ENCODE measurements at regions not wholly inside any gene's neighbourhood (a gene's known extent, or its start where the extent isn't known, plus 50 kb on each side); places are given as distances from the start of the nearest gene placed in this dataset.
A peak's percentile ranks its signal among the peaks of the same experiment; 100 is the strongest.

GRCh38 chr14:25875475-25875874 lies 722.4 kb downstream of the NOVA1 start:
- ATAC-seq (no peak), DNase-seq (no peak)
- ChIA-PET POLR2A (no interaction called here), CTCF (interaction anchor here (1.0 kb wide), 2 partner anchors 10 to 14 kb away, joined by 3 read pairs; no protein-coding TSS in a partner anchor)
- Mint-ChIP-seq H3K36me3 (ENCODE audit: low read depth) (no peaks in the 10 kb centered on the region), H3K9me3 (ENCODE audit: low read depth) (no peaks in the 10 kb centered on the region), H3K4me3 (no peak overlapping the region), H3K27ac (no peak overlapping the region), H3K4me1 (no peaks in the 10 kb centered on the region), H3K27me3 (no peaks in the 10 kb centered on the region)
- intact Hi-C loops (cut with DNase I, micrococcal nuclease): no loop called here

DNA sequence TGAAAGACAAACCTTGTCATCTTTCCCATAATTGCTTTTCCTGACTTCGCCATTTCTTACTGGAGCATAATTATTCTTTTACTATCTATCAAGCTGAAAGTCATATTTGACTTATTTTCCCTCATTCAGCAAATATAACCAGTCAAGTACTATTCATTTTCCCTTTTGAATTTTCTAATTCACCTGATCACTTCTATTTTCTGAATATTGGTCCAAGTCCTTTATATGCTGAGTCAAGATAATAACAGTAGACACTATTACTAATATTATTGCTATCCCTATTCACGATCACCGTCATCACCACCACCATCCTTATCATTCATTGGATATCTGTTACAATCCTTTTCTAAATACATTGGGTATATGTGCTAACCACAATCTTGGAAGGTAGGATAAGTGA lies 728.0 kb downstream of the NOVA1 start:
- ChIA-PET CTCF (interaction anchor here (0.7 kb wide), 1 partner anchor 473 kb away, joined by 3 read pairs; no protein-coding TSS in a partner anchor), POLR2A (no interaction called here)
- H3K4me1 Mint-ChIP-seq: no peaks in the 10 kb centered on the region
- ATAC-seq (no peak), DNase-seq (no peak)
- H3K36me3 Mint-ChIP-seq (ENCODE audit: low read depth): no peaks in the 10 kb centered on the region
- H3K9me3 Mint-ChIP-seq (ENCODE audit: low read depth): peaks cover 6% of the 10 kb centered on the region
- no peak overlapping the region for H3K4me3 Mint-ChIP-seq
- H3K27ac Mint-ChIP-seq: no peak overlapping the region
- H3K27me3 Mint-ChIP-seq: no peaks in the 10 kb centered on the region
- intact Hi-C loops (cut with DNase I, micrococcal nuclease): no loop called here

DNA sequence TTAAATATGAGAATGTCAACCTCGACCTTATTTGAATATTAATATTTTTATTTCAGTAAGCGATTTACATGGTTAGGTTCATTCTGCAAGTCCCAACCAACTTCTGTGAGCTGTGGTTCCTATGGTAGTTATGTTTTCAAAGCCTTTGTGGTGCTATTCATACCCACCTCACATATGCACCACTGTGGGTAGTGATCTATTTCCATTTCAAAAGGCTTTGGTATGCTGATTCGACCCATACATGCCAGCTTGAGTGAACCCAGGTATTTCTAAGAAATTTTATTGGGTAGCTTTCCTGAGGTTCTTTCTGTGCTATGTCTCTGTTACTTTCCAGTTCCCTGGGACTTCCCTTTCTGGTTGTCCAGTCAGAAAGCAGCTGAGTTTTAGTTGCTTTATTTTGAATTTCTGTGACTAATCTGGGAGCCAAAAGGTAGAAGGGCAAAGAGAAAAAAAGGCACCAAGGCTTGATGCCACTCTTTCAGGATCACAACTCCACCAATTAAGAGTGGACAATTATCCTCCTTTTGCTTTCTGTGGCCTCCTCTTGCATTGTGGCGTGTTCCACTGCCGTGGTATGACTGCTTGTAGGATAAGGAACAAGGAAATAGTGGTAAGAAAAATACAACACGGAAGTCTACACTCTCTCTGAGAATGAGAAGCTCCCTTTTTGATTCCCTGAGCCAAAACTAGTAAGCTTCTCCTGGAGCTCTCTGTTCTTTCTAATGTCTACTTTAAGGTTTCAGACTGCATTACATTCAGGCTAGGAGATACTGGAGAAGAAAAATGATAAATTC lies 729.1 kb downstream of the NOVA1 start:
- POLR2A ChIA-PET: no interaction called here
- Mint-ChIP-seq H3K4me1 (no peaks in the 10 kb centered on the region), H3K27ac (no peak overlapping the region), H3K9me3 (ENCODE audit: low read depth) (peaks cover 6% of the 10 kb centered on the region), H3K27me3 (no peaks in the 10 kb centered on the region), H3K36me3 (ENCODE audit: low read depth) (no peaks in the 10 kb centered on the region), H3K4me3 (no peak overlapping the region)
- CTCF ChIA-PET: interaction anchor here (0.7 kb wide), 1 partner anchor 474 kb away, joined by 3 read pairs; no protein-coding TSS in a partner anchor
- intact Hi-C loops (cut with DNase I, micrococcal nuclease): no loop called here
- DNase-seq: no peak
- ATAC-seq: no peak

DNA sequence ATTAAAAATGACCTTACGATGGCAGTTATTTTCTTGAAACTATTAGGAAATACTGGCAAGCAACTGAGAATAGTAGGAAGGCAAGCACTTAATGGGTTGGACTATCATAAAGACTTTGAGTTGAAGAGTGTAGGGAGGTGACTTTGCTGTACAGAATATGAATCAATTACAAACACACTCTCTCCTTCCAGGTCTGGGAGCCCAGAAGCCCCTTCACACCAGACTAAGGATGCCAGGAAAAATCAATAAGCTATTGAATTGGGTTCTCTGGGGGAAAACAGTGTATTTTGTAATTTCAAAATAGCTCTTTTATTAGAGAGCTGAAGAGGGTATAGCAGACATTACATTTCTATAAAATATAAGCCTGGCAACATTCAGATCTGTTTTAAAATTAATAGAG lies 736.4 kb downstream of the NOVA1 start:
- no peak overlapping the region for H3K4me3 Mint-ChIP-seq
- CTCF ChIA-PET: interaction anchor here (0.6 kb wide), 1 partner anchor 15 kb away, joined by 3 read pairs; no protein-coding TSS in a partner anchor
- ATAC-seq: no peak

DNA sequence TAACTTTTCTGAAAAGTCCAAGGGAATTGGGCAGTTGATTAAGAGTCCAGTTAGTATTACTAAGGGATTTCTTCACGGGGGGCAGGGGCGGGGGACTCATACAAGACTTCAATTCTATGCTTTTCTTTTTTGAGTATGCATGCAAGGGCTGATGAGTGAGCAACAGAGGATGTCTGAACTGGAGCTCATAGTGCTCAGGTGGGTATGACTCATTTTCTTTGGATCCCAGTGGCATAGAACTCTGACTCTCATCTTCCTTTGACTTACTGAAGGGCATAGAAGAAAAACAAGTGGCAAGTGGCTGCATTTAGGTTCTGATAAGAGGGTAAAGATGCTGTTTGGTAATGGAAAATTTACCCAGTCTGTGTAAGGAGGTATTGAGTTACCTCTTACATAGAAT lies 749.2 kb downstream of the NOVA1 start:
- Mint-ChIP-seq H3K4me3 (no peak overlapping the region), H3K9me3 (ENCODE audit: low read depth) (peaks cover 2% of the 10 kb centered on the region), H3K4me1 (no peaks in the 10 kb centered on the region), H3K27me3 (no peaks in the 10 kb centered on the region), H3K27ac (no peak overlapping the region), H3K36me3 (ENCODE audit: low read depth) (no peaks in the 10 kb centered on the region)
- ChIA-PET CTCF (no interaction called here), POLR2A (no interaction called here)
- no peak for ATAC-seq
- intact Hi-C loops (cut with DNase I, micrococcal nuclease): no loop called here
- DNase-seq: no peak

More for the DNA sequence above, 736.4 kb downstream of the NOVA1 start:
- intact Hi-C loops (cut with DNase I, micrococcal nuclease): no loop called here
- no peak for DNase-seq
- H3K36me3 Mint-ChIP-seq (ENCODE audit: low read depth): no peaks in the 10 kb centered on the region
- no peaks in the 10 kb centered on the region for H3K4me1 Mint-ChIP-seq
- H3K27ac Mint-ChIP-seq: no peak overlapping the region
- peaks cover 1% of the 10 kb centered on the region for H3K9me3 Mint-ChIP-seq (ENCODE audit: low read depth)
- no peaks in the 10 kb centered on the region for H3K27me3 Mint-ChIP-seq
- POLR2A ChIA-PET: no interaction called here

GRCh38 chr14:25846246-25846645 lies 751.6 kb downstream of the NOVA1 start:
- Mint-ChIP-seq H3K27me3 (no peaks in the 10 kb centered on the region), H3K9me3 (ENCODE audit: low read depth) (peaks cover 1% of the 10 kb centered on the region), H3K27ac (no peak overlapping the region), H3K4me3 (no peak overlapping the region), H3K36me3 (ENCODE audit: low read depth) (no peaks in the 10 kb centered on the region), H3K4me1 (no peaks in the 10 kb centered on the region)
- POLR2A ChIA-PET: no interaction called here
- DNase-seq (no peak), ATAC-seq (no peak)
- CTCF ChIA-PET: interaction anchor here (0.6 kb wide), 1 partner anchor 23 kb away, joined by 3 read pairs; no protein-coding TSS in a partner anchor
- intact Hi-C loops (cut with DNase I, micrococcal nuclease): no loop called here

- ChIA-PET CTCF (no interaction called here), POLR2A (no interaction called here)
- intact Hi-C loops (cut with DNase I, micrococcal nuclease): no loop called here
- peaks cover 4% of the 10 kb centered on the region for H3K9me3 Mint-ChIP-seq (ENCODE audit: low read depth)
- no peak overlapping the region for H3K27ac Mint-ChIP-seq
- H3K27me3 Mint-ChIP-seq: no peaks in the 10 kb centered on the region
- DNase-seq: no peak
- no peak overlapping the region for H3K4me3 Mint-ChIP-seq
- no peaks in the 10 kb centered on the region for H3K36me3 Mint-ChIP-seq (ENCODE audit: low read depth)
- ATAC-seq: no peak
- no peaks in the 10 kb centered on the region for H3K4me1 Mint-ChIP-seq
These were observed 754.1 kb downstream of the NOVA1 start for GRCh38 chr14:25843481-25844470.

DNA sequence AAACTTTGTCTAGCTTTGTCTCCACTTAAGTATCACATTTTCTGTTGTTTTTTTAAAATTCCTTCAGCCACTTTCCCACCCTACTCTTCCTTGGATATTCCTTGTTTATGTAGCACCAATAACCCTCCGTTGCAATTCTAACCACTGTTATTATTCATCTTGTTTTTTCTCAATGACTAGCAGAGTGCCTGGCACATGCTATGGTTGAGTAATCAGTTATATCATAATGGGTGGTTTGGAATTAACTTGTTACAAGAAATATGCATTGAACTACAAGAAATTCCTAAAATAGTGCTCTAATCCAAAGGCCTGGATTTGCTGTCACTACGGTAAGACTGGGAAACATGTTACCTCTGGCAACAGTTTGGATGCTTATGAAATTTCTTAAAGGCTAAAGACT lies 756.6 kb downstream of the NOVA1 start:
- ATAC-seq (no peak), DNase-seq (no peak)
- H3K4me1 Mint-ChIP-seq: no peaks in the 10 kb centered on the region
- ChIA-PET POLR2A (no interaction called here), CTCF (no interaction called here)
- H3K4me3 Mint-ChIP-seq: no peak overlapping the region
- no peaks in the 10 kb centered on the region for H3K36me3 Mint-ChIP-seq (ENCODE audit: low read depth)
- no peak overlapping the region for H3K27ac Mint-ChIP-seq
- intact Hi-C loops (cut with DNase I, micrococcal nuclease): no loop called here
- no peaks in the 10 kb centered on the region for H3K27me3 Mint-ChIP-seq
- peaks cover 5% of the 10 kb centered on the region for H3K9me3 Mint-ChIP-seq (ENCODE audit: low read depth)

DNA sequence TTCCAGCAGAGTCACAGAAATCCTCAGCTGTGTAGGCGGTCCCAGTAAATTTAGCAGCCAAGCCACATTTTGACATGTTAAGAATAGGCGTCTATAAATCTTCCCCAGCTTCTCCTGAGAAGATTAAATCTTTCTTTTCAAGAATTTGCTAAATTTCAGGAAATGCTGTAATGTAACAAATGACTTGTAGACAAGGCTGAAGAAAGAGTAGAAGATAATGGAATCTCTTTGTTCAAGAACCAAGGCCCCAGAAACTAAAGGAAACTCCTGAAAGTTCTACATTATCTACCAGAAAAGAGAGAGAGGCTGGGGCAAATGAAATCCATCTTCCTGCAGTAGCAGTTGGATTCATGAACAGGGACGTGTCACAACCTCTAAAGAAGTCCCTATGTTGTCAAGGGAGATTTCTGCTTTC lies 760.3 kb downstream of the NOVA1 start:
- H3K9me3 Mint-ChIP-seq (ENCODE audit: low read depth): peaks cover 8% of the 10 kb centered on the region
- ATAC-seq (no peak), DNase-seq (no peak)
- H3K36me3 Mint-ChIP-seq (ENCODE audit: low read depth): no peaks in the 10 kb centered on the region
- CTCF ChIA-PET: no interaction called here
- H3K4me3 Mint-ChIP-seq: no peak overlapping the region
- H3K27ac Mint-ChIP-seq: no peak overlapping the region
- intact Hi-C loops (cut with DNase I, micrococcal nuclease): no loop called here
- POLR2A ChIA-PET: no interaction called here
- H3K4me1 Mint-ChIP-seq: no peaks in the 10 kb centered on the region
- H3K27me3 Mint-ChIP-seq: no peaks in the 10 kb centered on the region

- H3K27ac Mint-ChIP-seq: no peak overlapping the region
- no peaks in the 10 kb centered on the region for H3K36me3 Mint-ChIP-seq (ENCODE audit: low read depth)
- intact Hi-C loops (cut with DNase I, micrococcal nuclease): no loop called here
- no peaks in the 10 kb centered on the region for H3K4me1 Mint-ChIP-seq
- peaks cover 8% of the 10 kb centered on the region for H3K9me3 Mint-ChIP-seq (ENCODE audit: low read depth)
- ChIA-PET POLR2A (no interaction called here), CTCF (no interaction called here)
- no peaks in the 10 kb centered on the region for H3K27me3 Mint-ChIP-seq
- DNase-seq (no peak), ATAC-seq (no peak)
- H3K4me3 Mint-ChIP-seq: no peak overlapping the region
These were observed 761.2 kb downstream of the NOVA1 start for GRCh38 chr14:25836636-25837035.

DNA sequence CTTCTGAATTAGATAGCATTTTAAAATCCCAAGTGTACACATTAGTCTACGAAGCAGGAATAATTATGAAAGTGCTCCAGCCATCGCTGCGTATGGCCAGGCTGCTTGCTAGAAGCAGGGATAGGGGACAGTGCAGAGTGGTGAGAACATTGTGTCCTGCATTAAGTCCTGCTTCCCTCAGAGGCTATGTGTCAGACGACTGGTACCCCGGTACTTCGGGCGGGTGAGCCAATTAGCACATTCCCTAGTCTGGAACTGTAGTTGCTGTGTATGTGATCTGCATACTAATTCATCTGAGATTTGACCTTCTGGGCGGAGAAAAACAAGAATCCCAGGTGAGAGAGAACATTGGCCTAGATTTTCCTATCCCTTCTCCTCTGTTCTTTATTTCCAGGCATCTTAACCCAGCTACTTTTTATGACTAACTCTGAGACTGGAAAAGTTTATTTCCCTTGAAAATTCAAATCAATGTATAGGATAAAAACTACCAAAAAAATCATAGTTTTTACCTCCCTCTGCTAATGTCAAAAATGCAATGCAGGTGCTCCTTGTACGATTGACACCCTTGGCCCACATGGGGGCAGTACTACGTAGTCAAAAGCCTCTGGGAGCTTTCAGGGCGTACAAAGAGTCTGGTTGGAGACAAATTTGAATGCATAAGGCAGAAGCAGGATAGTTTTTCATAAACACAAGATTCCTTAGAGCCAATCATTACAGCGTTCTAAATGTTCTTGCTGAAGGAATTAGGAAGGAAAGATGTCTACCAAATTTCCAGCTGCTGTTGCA lies 764.3 kb downstream of the NOVA1 start:
- no peak overlapping the region for H3K27ac Mint-ChIP-seq
- intact Hi-C loops (cut with DNase I, micrococcal nuclease): no loop called here
- CTCF ChIA-PET: no interaction called here
- H3K36me3 Mint-ChIP-seq (ENCODE audit: low read depth): no peaks in the 10 kb centered on the region
- peak; percentile 10 for DNase-seq
- no peak for ATAC-seq
- POLR2A ChIA-PET: no interaction called here
- no peaks in the 10 kb centered on the region for H3K4me1 Mint-ChIP-seq
- no peak overlapping the region for H3K4me3 Mint-ChIP-seq
- peaks cover 3% of the 10 kb centered on the region for H3K9me3 Mint-ChIP-seq (ENCODE audit: low read depth)
- no peaks in the 10 kb centered on the region for H3K27me3 Mint-ChIP-seq

All from activated CD4-positive, alpha-beta T cell treated with anti-CD3 and anti-CD28 coated beads for 36 hours (primary cell).